Mesothelial cell of epicardium (in vitro differentiated cells): ENCODE measurements at regions not wholly inside any gene's neighbourhood (a gene's known extent, or its start where the extent isn't known, plus 50 kb on each side); places are given as distances from the start of the nearest gene placed in this dataset.

Source experiments
- DNase-seq, 2 experiments: peaks; one replicate each; pipeline ENCODE4 v3.0.0; 2021; ENCODE audit warnings: low spot score in 2 of 2; ENCODE audit not compliant: unreplicated experiment in 2 of 2
- H3K27ac Mint-ChIP-seq: 2 replicates; pipeline ENCODE4 v1.8.0; 2021; ENCODE audit warnings: mixed read lengths
- H3K27me3 Mint-ChIP-seq: 2 replicates; pipeline ENCODE4 v1.8.0; 2021; ENCODE audit warnings: low read depth, mixed read lengths
- H3K36me3 Mint-ChIP-seq: 2 replicates; pipeline ENCODE4 v1.8.0; 2021; ENCODE audit warnings: mixed read lengths
- H3K4me1 Mint-ChIP-seq: 2 replicates; pipeline ENCODE4 v1.8.0; 2021; ENCODE audit warnings: mixed read lengths
- H3K4me3 Mint-ChIP-seq: 2 replicates; pipeline ENCODE4 v1.8.0; 2021; ENCODE audit warnings: mild to moderate bottlenecking, moderate library complexity, mixed read lengths
- H3K9me3 Mint-ChIP-seq: 2 replicates; pipeline ENCODE4 v1.8.0; 2021; ENCODE audit warnings: mixed read lengths
- CTCF ChIP-seq: fragments of 200-600 bp; sonication (generic); IDR thresholded peaks from one replicate; pipeline ENCODE4 v1.5.0; 2021; ENCODE audit warnings: antibody characterized with exemption; ENCODE audit not compliant: unreplicated experiment

GRCh38 chr4:24422644-24423043 is 161.7 kb downstream of the DHX15 start:
- Mint-ChIP-seq H3K9me3 (no peaks in the 10 kb centered on the region), H3K4me1 (peaks cover 19% of the 10 kb centered on the region), H3K36me3 (no peaks in the 10 kb centered on the region), H3K4me3 (no peak overlapping the region), H3K27me3 (peaks cover 15% of the 10 kb centered on the region), H3K27ac (no peak overlapping the region)
- no peak for DNase-seq
- no peak for TF ChIP-seq CTCF

- no peak overlapping the region for H3K27ac Mint-ChIP-seq
- no peak overlapping the region for H3K4me3 Mint-ChIP-seq
- TF ChIP-seq CTCF: peak; percentile 91
- peaks cover 1% of the 10 kb centered on the region for H3K4me1 Mint-ChIP-seq
- peaks cover 22% of the 10 kb centered on the region for H3K27me3 Mint-ChIP-seq
- DNase-seq: peak; percentile 63 to 87
- no peaks in the 10 kb centered on the region for H3K36me3 Mint-ChIP-seq
- no peaks in the 10 kb centered on the region for H3K9me3 Mint-ChIP-seq
Observed at GRCh38 chr4:24419181-24420034, 164.9 kb downstream of the DHX15 start.

- no peaks in the 10 kb centered on the region for H3K9me3 Mint-ChIP-seq
- H3K4me1 Mint-ChIP-seq: peaks cover 4% of the 10 kb centered on the region
- no peak overlapping the region for H3K27ac Mint-ChIP-seq
- no peak for TF ChIP-seq CTCF
- peaks cover 37% of the 10 kb centered on the region for H3K27me3 Mint-ChIP-seq
- no peak for DNase-seq
- H3K36me3 Mint-ChIP-seq: no peaks in the 10 kb centered on the region
- no peak overlapping the region for H3K4me3 Mint-ChIP-seq
Observed at GRCh38 chr4:24417206-24417605, 167.1 kb downstream of the DHX15 start.

- H3K27me3 Mint-ChIP-seq: peaks cover 43% of the 10 kb centered on the region
- H3K36me3 Mint-ChIP-seq: no peaks in the 10 kb centered on the region
- H3K4me1 Mint-ChIP-seq: peaks cover 4% of the 10 kb centered on the region
- H3K4me3 Mint-ChIP-seq: no peak overlapping the region
- DNase-seq: no peak
- no peak overlapping the region for H3K27ac Mint-ChIP-seq
- no peak for TF ChIP-seq CTCF
- no peaks in the 10 kb centered on the region for H3K9me3 Mint-ChIP-seq
Observed at GRCh38 chr4:24416293-24416692, 168.1 kb downstream of the DHX15 start.

- no peaks in the 10 kb centered on the region for H3K9me3 Mint-ChIP-seq
- TF ChIP-seq CTCF: no peak
- H3K36me3 Mint-ChIP-seq: no peaks in the 10 kb centered on the region
- no peak overlapping the region for H3K27ac Mint-ChIP-seq
- no peak for DNase-seq
- H3K4me3 Mint-ChIP-seq: no peak overlapping the region
- peaks cover 2% of the 10 kb centered on the region for H3K4me1 Mint-ChIP-seq
- peaks cover 39% of the 10 kb centered on the region for H3K27me3 Mint-ChIP-seq
Observed at GRCh38 chr4:24413311-24413784, 171.0 kb downstream of the DHX15 start.
